ENCODE measurements at regions not wholly inside any gene's neighbourhood (a gene's known extent, or its start where the extent isn't known, plus 50 kb on each side); places are given as distances from the start of the nearest gene placed in this dataset.

GRCh38 chr9:87786876-87787275 is 61.0 kb downstream of the CTSL start:
- Mint-ChIP-seq H3K4me1 (peaks cover 29% of the 10 kb centered on the region), H3K9me3 (peaks cover 4% of the 10 kb centered on the region), H3K27me3 (ENCODE audit: insufficient read depth) (no peaks in the 10 kb centered on the region), H3K27ac (no peak overlapping the region), H3K4me3 (no peak overlapping the region), H3K36me3 (ENCODE audit: low read depth) (no peaks in the 10 kb centered on the region)
- WGBS, 2 experiments (ENCODE audit: insufficient coverage in 1 of 2, insufficient read length in 1 of 2): 79 to 90% methylated on average over 2 of the region's 2 CpGs
- no peak overlapping the region for H3K27ac ChIP-seq (ENCODE audit: low read depth, low read length)
- no peak overlapping the region for H3K4me3 ChIP-seq (ENCODE audit: low read length)
- DNase-seq: no peak
- TF ChIP-seq, protein P1, sequence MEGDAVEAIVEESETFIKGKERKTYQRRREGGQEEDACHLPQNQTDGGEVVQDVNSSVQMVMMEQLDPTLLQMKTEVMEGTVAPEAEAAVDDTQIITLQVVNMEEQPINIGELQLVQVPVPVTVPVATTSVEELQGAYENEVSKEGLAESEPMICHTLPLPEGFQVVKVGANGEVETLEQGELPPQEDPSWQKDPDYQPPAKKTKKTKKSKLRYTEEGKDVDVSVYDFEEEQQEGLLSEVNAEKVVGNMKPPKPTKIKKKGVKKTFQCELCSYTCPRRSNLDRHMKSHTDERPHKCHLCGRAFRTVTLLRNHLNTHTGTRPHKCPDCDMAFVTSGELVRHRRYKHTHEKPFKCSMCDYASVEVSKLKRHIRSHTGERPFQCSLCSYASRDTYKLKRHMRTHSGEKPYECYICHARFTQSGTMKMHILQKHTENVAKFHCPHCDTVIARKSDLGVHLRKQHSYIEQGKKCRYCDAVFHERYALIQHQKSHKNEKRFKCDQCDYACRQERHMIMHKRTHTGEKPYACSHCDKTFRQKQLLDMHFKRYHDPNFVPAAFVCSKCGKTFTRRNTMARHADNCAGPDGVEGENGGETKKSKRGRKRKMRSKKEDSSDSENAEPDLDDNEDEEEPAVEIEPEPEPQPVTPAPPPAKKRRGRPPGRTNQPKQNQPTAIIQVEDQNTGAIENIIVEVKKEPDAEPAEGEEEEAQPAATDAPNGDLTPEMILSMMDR (conservative IDR thresholded peaks at IDR 0.05): no peak
- H3K9ac ChIP-seq (ENCODE audit: extremely low read depth, low read length, poor library complexity, severe bottlenecking): no peak overlapping the region
- peaks cover 9% of the 10 kb centered on the region for H3K4me1 ChIP-seq (ENCODE audit: control insufficient read depth, insufficient read depth, low read length)
- H3K9me3 ChIP-seq (ENCODE audit: control insufficient read depth, low read length): peaks cover 9% of the 10 kb centered on the region
- no peaks in the 10 kb centered on the region for H3K36me3 ChIP-seq (ENCODE audit: control insufficient read depth, insufficient read depth, low read length)
- no peaks in the 10 kb centered on the region for H3K27me3 ChIP-seq (ENCODE audit: control insufficient read depth, insufficient read depth, low read length, poor library complexity, severe bottlenecking)

- H3K9me3 Mint-ChIP-seq: peaks cover 4% of the 10 kb centered on the region
- Histone ChIP-seq H3K4me3 (ENCODE audit: low read length) (no peak overlapping the region), H3K27me3 (ENCODE audit: control insufficient read depth, insufficient read depth, low read length, poor library complexity, severe bottlenecking) (no peaks in the 10 kb centered on the region), H3K27ac (ENCODE audit: low read depth, low read length) (no peak overlapping the region), H3K4me1 (ENCODE audit: control insufficient read depth, insufficient read depth, low read length) (peaks cover 9% of the 10 kb centered on the region), H3K9me3 (ENCODE audit: control insufficient read depth, low read length) (peaks cover 9% of the 10 kb centered on the region), H3K36me3 (ENCODE audit: control insufficient read depth, insufficient read depth, low read length) (no peaks in the 10 kb centered on the region), H3K9ac (ENCODE audit: extremely low read depth, low read length, poor library complexity, severe bottlenecking) (no peak overlapping the region)
- H3K4me3 Mint-ChIP-seq: no peak overlapping the region
- no peak for DNase-seq
- TF ChIP-seq, protein P1 (conservative IDR thresholded peaks at IDR 0.05): no peak
- H3K27me3 Mint-ChIP-seq (ENCODE audit: insufficient read depth): no peaks in the 10 kb centered on the region
- peak overlapping the region; percentile 3 for H3K27ac Mint-ChIP-seq
- WGBS, 2 experiments (ENCODE audit: insufficient coverage in 1 of 2, insufficient read length in 1 of 2): 90 to 94% methylated on average over 2 to 5 of the region's 5 CpGs
- H3K4me1 Mint-ChIP-seq: peaks cover 29% of the 10 kb centered on the region
- no peaks in the 10 kb centered on the region for H3K36me3 Mint-ChIP-seq (ENCODE audit: low read depth)
These were observed 61.8 kb downstream of the CTSL start for GRCh38 chr9:87787735-87788134.

DNA sequence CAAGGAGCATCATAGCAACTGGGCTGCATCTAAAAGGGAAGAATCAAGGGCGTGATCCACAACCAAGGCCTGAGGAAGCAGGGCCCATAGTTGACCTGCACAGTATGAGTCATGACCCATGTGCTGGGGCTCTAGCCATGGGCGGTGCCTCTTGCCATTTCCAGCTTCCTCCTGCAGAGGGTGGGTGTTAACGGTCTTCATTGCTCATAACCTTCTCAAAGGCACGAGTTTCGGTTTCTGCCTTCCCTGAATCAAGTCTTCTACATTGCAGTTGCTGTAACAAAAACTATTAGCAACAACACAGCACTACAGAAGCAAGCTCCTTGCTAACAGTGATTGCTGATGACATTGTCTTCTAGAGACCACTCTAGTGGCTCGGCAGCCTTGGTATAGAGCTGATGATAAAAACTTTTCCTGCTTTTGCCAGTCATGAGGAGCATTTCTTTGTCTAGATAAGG is 66.9 kb downstream of the CTSL start:
- Histone ChIP-seq H3K36me3 (ENCODE audit: control insufficient read depth, insufficient read depth, low read length) (no peaks in the 10 kb centered on the region), H3K9ac (ENCODE audit: extremely low read depth, low read length, poor library complexity, severe bottlenecking) (no peak overlapping the region), H3K27ac (ENCODE audit: low read depth, low read length) (no peak overlapping the region), H3K27me3 (ENCODE audit: control insufficient read depth, insufficient read depth, low read length, poor library complexity, severe bottlenecking) (no peaks in the 10 kb centered on the region), H3K4me3 (ENCODE audit: low read length) (no peak overlapping the region), H3K4me1 (ENCODE audit: control insufficient read depth, insufficient read depth, low read length) (peaks cover 2% of the 10 kb centered on the region), H3K9me3 (ENCODE audit: control insufficient read depth, low read length) (no peaks in the 10 kb centered on the region)
- 87 to 91% methylated on average over 4 to 6 of the region's 6 CpGs for WGBS, 2 experiments (ENCODE audit: insufficient coverage in 1 of 2, insufficient read length in 1 of 2)
- Mint-ChIP-seq H3K36me3 (ENCODE audit: low read depth) (no peaks in the 10 kb centered on the region), H3K27me3 (ENCODE audit: insufficient read depth) (peaks cover 1% of the 10 kb centered on the region), H3K27ac (no peak overlapping the region), H3K4me1 (peaks cover 28% of the 10 kb centered on the region), H3K4me3 (no peak overlapping the region), H3K9me3 (no peaks in the 10 kb centered on the region)
- TF ChIP-seq, protein P1 (conservative IDR thresholded peaks at IDR 0.05): peak; percentile 48
- DNase-seq: peak; percentile 79
